ENCODE measurements at regions not wholly inside any gene's neighbourhood (a gene's known extent, or its start where the extent isn't known, plus 50 kb on each side); places are given as distances from the start of the nearest gene placed in this dataset.
"Not testable (repeated sequence)": the region's sequence is repeated elsewhere in the genome, so short reads cannot be mapped to it uniquely, and the experiment has no call there.

- no peak for DNase-seq
Measured at GRCh38 chr10:28971255-28971654, 293.9 kb downstream of the BAMBI start.

GRCh38 chr10:28971764-28972163 is 294.4 kb downstream of the BAMBI start:
- DNase-seq, result no peak

- no peak for DNase-seq
Measured at GRCh38 chr10:28973309-28973972, 296.1 kb downstream of the BAMBI start.

GRCh38 chr10:28975891-28976531 is 298.7 kb downstream of the BAMBI start:
- DNase-seq, result peak; percentile 92

GRCh38 chr10:28977518-28977917 is 300.2 kb downstream of the BAMBI start:
- no peak for DNase-seq

GRCh38 chr10:28980264-28980663 is 302.9 kb downstream of the BAMBI start:
- no peak for DNase-seq

- no peak for DNase-seq
Measured at GRCh38 chr10:28981007-28981406, 303.7 kb downstream of the BAMBI start.

- no peak for DNase-seq
Measured at GRCh38 chr10:28982974-28983373, 305.7 kb downstream of the BAMBI start.

- no peak for DNase-seq
Measured at GRCh38 chr10:28983799-28984198, 305.1 kb upstream of the LYZL1 start.

GRCh38 chr10:28984431-28984830 is 304.4 kb upstream of the LYZL1 start:
- DNase-seq, result peak; percentile 34

GRCh38 chr10:28985137-28985885 is 303.6 kb upstream of the LYZL1 start:
- no peak for DNase-seq

- DNase-seq, result no peak
Measured at GRCh38 chr10:28986117-28986792, 302.6 kb upstream of the LYZL1 start.

- DNase-seq, result no peak
Measured at GRCh38 chr10:28986856-28987255, 302.0 kb upstream of the LYZL1 start.

GRCh38 chr10:28987555-28988320 is 301.1 kb upstream of the LYZL1 start:
- DNase-seq, result no peak

- no peak for DNase-seq
Measured at GRCh38 chr10:28988980-28989379, 299.9 kb upstream of the LYZL1 start.

- DNase-seq, result peak; percentile 38
Measured at GRCh38 chr10:28991333-28992270, 297.3 kb upstream of the LYZL1 start.

- no peak for DNase-seq
Measured at GRCh38 chr10:28993056-28993455, 295.8 kb upstream of the LYZL1 start.

GRCh38 chr10:28993861-28994260 is 295.0 kb upstream of the LYZL1 start:
- DNase-seq, result no peak

- not testable (repeated sequence) for DNase-seq
Measured at GRCh38 chr10:28994802-28995201, 294.1 kb upstream of the LYZL1 start.

GRCh38 chr10:28995497-28995896 is 293.4 kb upstream of the LYZL1 start:
- DNase-seq, result no peak

- no peak for DNase-seq
Measured at GRCh38 chr10:28996345-28996744, 292.5 kb upstream of the LYZL1 start.
